ENCODE measurements at regions not wholly inside any gene's neighbourhood (a gene's known extent, or its start where the extent isn't known, plus 50 kb on each side); places are given as distances from the start of the nearest gene placed in this dataset.

DNA sequence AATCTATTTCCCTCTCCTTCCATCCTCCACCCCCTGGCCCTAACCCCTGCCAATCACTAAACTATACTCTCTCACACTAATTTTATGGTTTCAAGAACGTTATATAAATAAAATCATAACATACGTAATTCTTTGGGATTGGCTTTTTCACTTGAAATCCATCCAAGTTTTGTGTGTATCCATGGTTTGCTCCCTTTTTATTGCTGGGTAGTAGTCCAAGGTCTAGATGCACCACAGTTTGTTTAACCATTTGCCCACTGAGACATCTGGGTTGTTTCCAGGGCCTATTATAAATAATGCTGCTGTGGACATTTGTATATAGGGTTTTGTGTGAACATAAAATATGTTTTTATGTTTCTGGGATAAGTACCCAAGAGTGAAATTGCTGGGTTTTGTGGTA is 61.4 kb downstream of the TEX35 start:
- Histone ChIP-seq H3K9me1 (ENCODE audit: insufficient read depth, low read length) (peaks cover 4% of the 10 kb centered on the region; the same call in 1 of the 2 replicates), H2BK20ac (ENCODE audit: low read depth, low read length) (no peak overlapping the region), H3K4me3 (ENCODE audit: insufficient read depth, low read depth, low read length) (no peak overlapping the region), H2AK9ac (replicated peaks; ENCODE audit: low read depth, low read length, poor library complexity) (no peak overlapping the region), H3K14ac (replicated peaks; ENCODE audit: low read depth, low read length) (no peak overlapping the region), H4K91ac (ENCODE audit: insufficient read depth, low read depth, low read length) (no peak overlapping the region), H3K27me3 (ENCODE audit: control insufficient read depth, insufficient read depth, low read length) (no peaks in the 10 kb centered on the region), H3K79me1 (ENCODE audit: low read depth in 1 of 2, low read length in 2 of 2) (no peaks in the 10 kb centered on the region), H3K4ac (ENCODE audit: low read depth, low read length) (no peak overlapping the region), H3K9ac (ENCODE audit: low read depth, low read length) (no peak overlapping the region), H4K20me1 (ENCODE audit: insufficient read depth, low read length) (no peaks in the 10 kb centered on the region), H3K4me1 (ENCODE audit: control insufficient read depth, insufficient read depth, low read length) (peaks cover 4% of the 10 kb centered on the region), H3K23ac (ENCODE audit: low read depth, low read length) (no peak overlapping the region), H3K36me3 (ENCODE audit: control insufficient read depth, insufficient read depth, low read length) (no peaks in the 10 kb centered on the region), H2BK15ac (ENCODE audit: low read depth, low read length) (no peak overlapping the region), H2BK5ac (ENCODE audit: low read depth, low read length, poor library complexity, severe bottlenecking) (no peak overlapping the region), H4K5ac (ENCODE audit: low read depth, low read length) (no peak overlapping the region), H2BK120ac (ENCODE audit: low read depth, low read length) (no peak overlapping the region), H3K9me3 (ENCODE audit: control insufficient read depth, insufficient read depth, low read length) (no peaks in the 10 kb centered on the region), H3K56ac (ENCODE audit: extremely low read depth, insufficient read depth, low read length) (no peak overlapping the region), H3K18ac (ENCODE audit: low read depth, low read length) (no peak overlapping the region), H3K27ac (ENCODE audit: insufficient read depth, low read length) (no peak overlapping the region), H2AFZ (replicated peaks; ENCODE audit: low read length, poor library complexity) (no peak overlapping the region), H4K8ac (ENCODE audit: low read depth in 2 of 2, low read length in 2 of 2) (no peak overlapping the region), H2AK5ac (ENCODE audit: low read depth, low read length) (no peak overlapping the region), H3K4me2 (ENCODE audit: low read depth, low read length) (no peak overlapping the region)
- ChIA-PET POLR2A (ENCODE audit: unreplicated experiment) (no interaction called here), CTCF (no interaction called here)
- DNase-seq = no peak
- dilution Hi-C loops (cut with HindIII; ENCODE audit: low sequenced_read_pairs, unreplicated experiment) (no loop called here), intact Hi-C loops (cut with micrococcal nuclease) (no loop called here), in situ Hi-C loops (cut with MboI; ENCODE audit: low sequenced_read_pairs) (no loop called here)
- TF ChIP-seq MAZ (IDR thresholded peaks at IDR 0.05; ENCODE audit: borderline replicate concordance, low read depth, low read length) (no peak), FOS (IDR thresholded peaks at IDR 0.05; ENCODE audit: low read depth, low read length) (no peak)
- no TSS peak for BruUV-seq (replicated peaks)
- ATAC-seq (ENCODE audit: low read depth) = no peak
- no CpG with 5 or more reads among the region's 2 CpGs for WGBS, 2 experiments (ENCODE audit: extremely low coverage in 2 of 2, insufficient read length in 1 of 2)
